ENCODE measurements at regions not wholly inside any gene's neighbourhood (a gene's known extent, or its start where the extent isn't known, plus 50 kb on each side); places are given as distances from the start of the nearest gene placed in this dataset.
"Not testable (repeated sequence)": the region's sequence is repeated elsewhere in the genome, so short reads cannot be mapped to it uniquely, and the experiment has no call there.

- TF ChIP-seq CSDC2 (CRISPR knock-in tag; IDR thresholded peaks at IDR 0.05) = no peak
- TF ChIP-seq TOX (CRISPR knock-in tag; IDR thresholded peaks at IDR 0.05; ENCODE audit: borderline replicate concordance) = no peak
- TF ChIP-seq OSR1 (CRISPR knock-in tag; IDR thresholded peaks at IDR 0.05) = no peak
- no peak for TF ChIP-seq ZC3H10 (CRISPR knock-in tag; IDR thresholded peaks at IDR 0.05)
- TF ChIP-seq ARNTL (CRISPR knock-in tag; IDR thresholded peaks at IDR 0.05; ENCODE audit: borderline replicate concordance, low read depth) = no peak
- no peak for TF ChIP-seq ZFP3 (CRISPR knock-in tag; IDR thresholded peaks at IDR 0.05)
- no peak for TF ChIP-seq CREB5 (CRISPR knock-in tag; IDR thresholded peaks at IDR 0.05; ENCODE audit: low read depth)
- TF ChIP-seq ZNF70 (CRISPR knock-in tag; IDR thresholded peaks at IDR 0.05) = no peak
- TF ChIP-seq ZNF8 (CRISPR knock-in tag; IDR thresholded peaks at IDR 0.05) = no peak
- no peak for TF ChIP-seq SNAI2 (CRISPR knock-in tag; IDR thresholded peaks at IDR 0.05)
- TF ChIP-seq ZFP30 (CRISPR knock-in tag; IDR thresholded peaks at IDR 0.05) = no peak
- ATAC-seq = no peak
These were observed 161.0 kb downstream of the FOXB1 start for GRCh38 chr15:60165111-60165510.

GRCh38 chr15:60172143-60172542 is 168.0 kb downstream of the FOXB1 start:
- ATAC-seq = no peak
- TF ChIP-seq ISL1 (CRISPR knock-in tag; IDR thresholded peaks at IDR 0.05) = no peak
- TF ChIP-seq TSHZ2 (CRISPR knock-in tag; IDR thresholded peaks at IDR 0.05) = no peak
- TF ChIP-seq BACH2 (CRISPR knock-in tag; IDR thresholded peaks at IDR 0.05; ENCODE audit: borderline replicate concordance) = no peak
- no peak for TF ChIP-seq ZFP3 (CRISPR knock-in tag; IDR thresholded peaks at IDR 0.05)

- ATAC-seq = peak; percentile 81
- no peak for TF ChIP-seq PATZ1 (CRISPR knock-in tag; IDR thresholded peaks at IDR 0.05; ENCODE audit: borderline replicate concordance)
These were observed 175.8 kb downstream of the FOXB1 start for GRCh38 chr15:60179786-60180391.

- not testable (repeated sequence) for ATAC-seq
These were observed 177.8 kb downstream of the FOXB1 start for GRCh38 chr15:60181957-60182356.

GRCh38 chr15:60183366-60183765 is 179.3 kb downstream of the FOXB1 start:
- no peak for TF ChIP-seq TCF4 (CRISPR knock-in tag; IDR thresholded peaks at IDR 0.05; ENCODE audit: borderline replicate concordance)
- TF ChIP-seq TSHZ2 (CRISPR knock-in tag; IDR thresholded peaks at IDR 0.05) = no peak
- no peak for TF ChIP-seq CSRNP3 (CRISPR knock-in tag; IDR thresholded peaks at IDR 0.05)
- TF ChIP-seq PPARA (CRISPR knock-in tag; IDR thresholded peaks at IDR 0.05; ENCODE audit: borderline replicate concordance) = no peak
- TF ChIP-seq TOX (CRISPR knock-in tag; IDR thresholded peaks at IDR 0.05; ENCODE audit: borderline replicate concordance) = no peak
- TF ChIP-seq RARB (CRISPR knock-in tag; IDR thresholded peaks at IDR 0.05) = no peak
- no peak for TF ChIP-seq ARNTL (CRISPR knock-in tag; IDR thresholded peaks at IDR 0.05; ENCODE audit: borderline replicate concordance, low read depth)
- TF ChIP-seq SNAI2 (CRISPR knock-in tag; IDR thresholded peaks at IDR 0.05) = no peak
- no peak for TF ChIP-seq CSDC2 (CRISPR knock-in tag; IDR thresholded peaks at IDR 0.05)
- TF ChIP-seq ZFP3 (CRISPR knock-in tag; IDR thresholded peaks at IDR 0.05) = no peak
- TF ChIP-seq ZNF8 (CRISPR knock-in tag; IDR thresholded peaks at IDR 0.05) = no peak
- TF ChIP-seq ZNF565 (CRISPR knock-in tag; conservative IDR thresholded peaks at IDR 0.05; ENCODE audit: low read depth) = no peak
- TF ChIP-seq GLIS3 (CRISPR knock-in tag; IDR thresholded peaks at IDR 0.05) = no peak
- TF ChIP-seq OSR1 (CRISPR knock-in tag; IDR thresholded peaks at IDR 0.05) = no peak
- no peak for TF ChIP-seq ESRRG (CRISPR knock-in tag; IDR thresholded peaks at IDR 0.05)
- no peak for TF ChIP-seq PATZ1 (CRISPR knock-in tag; IDR thresholded peaks at IDR 0.05; ENCODE audit: borderline replicate concordance)
- TF ChIP-seq BACH2 (CRISPR knock-in tag; IDR thresholded peaks at IDR 0.05; ENCODE audit: borderline replicate concordance) = no peak
- no peak for TF ChIP-seq ZFP30 (CRISPR knock-in tag; IDR thresholded peaks at IDR 0.05)

More at GRCh38 chr15:60183366-60183765, 179.3 kb downstream of the FOXB1 start:
- no peak for ATAC-seq
